PC-9 (cell line): ENCODE measurements at regions not wholly inside any gene's neighbourhood (a gene's known extent, or its start where the extent isn't known, plus 50 kb on each side); places are given as distances from the start of the nearest gene placed in this dataset.

Experiments
- CTCF ChIP-seq: fragments of 200-600 bp; sonication (generic); conservative IDR thresholded peaks from 2 replicates; pipeline ENCODE4 v1.6.1; 2017; ENCODE audit warnings: mixed run types, antibody characterized with exemption, mild to moderate bottlenecking, moderate library complexity
- EZH2 ChIP-seq: fragments of 200-600 bp; sonication (generic); IDR thresholded peaks from 2 replicates; pipeline ENCODE4 v1.8.0; 2017; ENCODE audit warnings: antibody characterized with exemption, low read depth

DNA sequence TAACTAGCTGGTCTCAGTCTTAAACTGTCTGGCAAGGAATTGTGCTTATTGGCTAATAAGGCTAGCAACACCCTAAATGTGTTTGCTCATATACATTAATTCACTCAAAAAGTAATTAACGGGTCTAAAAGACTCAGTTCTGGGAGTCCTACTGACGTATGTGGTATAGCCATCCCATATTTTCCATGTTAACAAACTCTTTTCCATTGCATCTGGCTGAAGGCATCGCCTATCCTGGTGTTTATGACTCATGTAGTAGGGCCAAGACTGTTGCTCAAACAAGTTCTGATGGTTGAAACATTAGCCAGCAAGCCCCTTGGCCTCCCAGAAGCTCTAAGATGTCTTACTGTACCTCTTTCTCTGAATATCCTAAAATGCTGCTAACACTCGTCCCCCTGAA lies 98.5 kb downstream of the PHLDA1 start:
- TF ChIP-seq CTCF, result no peak
- no peak for TF ChIP-seq EZH2
